Esophagus squamous epithelium (tissue), 4 donors: ENCODE measurements at regions not wholly inside any gene's neighbourhood (a gene's known extent, or its start where the extent isn't known, plus 50 kb on each side); places are given as distances from the start of the nearest gene placed in this dataset.

Experiments used
- CTCF ChIP-seq, 6 experiments: fragments of 450-650 bp in 4 of 6; fragments of 200-600 bp in 2 of 6; sonication (generic) in 2 of 6; IDR thresholded peaks; one replicate each; pipeline ENCODE4 v1.5.1; 2016 to 2019; ENCODE audit warnings: antibody characterized with exemption in 6 of 6, mild to moderate bottlenecking in 4 of 6, moderate library complexity in 4 of 6
- POLR2A ChIP-seq, 4 donors: fragments of 450-650 bp; IDR thresholded peaks; one replicate each; pipeline ENCODE4 v1.6.1; 2017; ENCODE audit warnings: antibody characterized with exemption in 4 of 4, mild to moderate bottlenecking in 4 of 4, moderate library complexity in 3 of 4

DNA sequence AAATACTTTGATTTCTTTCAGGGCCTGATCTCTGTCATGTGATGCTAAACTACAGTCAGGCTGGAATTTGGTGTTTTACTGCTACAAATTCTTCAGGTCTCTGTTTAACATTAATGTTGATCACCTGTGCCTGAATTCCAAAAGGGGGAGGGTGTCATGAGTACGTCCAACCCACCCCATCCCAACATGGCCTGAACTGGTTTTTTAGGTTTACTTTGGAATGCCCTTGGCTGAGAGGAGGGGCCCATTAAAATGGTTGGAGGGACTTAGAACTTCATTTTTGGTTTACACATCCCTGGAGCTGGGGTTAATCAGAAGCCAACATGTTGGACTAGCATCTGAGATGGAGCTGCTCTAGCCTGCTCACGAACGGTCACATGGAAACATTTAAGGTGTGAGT is 60.8 kb upstream of the CFAP46 start:
- TF ChIP-seq POLR2A (IDR thresholded peaks at IDR 0.05) (no peak), CTCF (IDR thresholded peaks at IDR 0.05) (no peak)
